Cardiac septum (tissue), 1 donor: ENCODE measurements at regions not wholly inside any gene's neighbourhood (a gene's known extent, or its start where the extent isn't known, plus 50 kb on each side); places are given as distances from the start of the nearest gene placed in this dataset.
"Not testable (repeated sequence)": the region's sequence is repeated elsewhere in the genome, so short reads cannot be mapped to it uniquely, and the experiment has no call there.

ENCODE experiments used
- DNase-seq: peaks from one replicate; pipeline ENCODE4 v3.0.0-alpha.2; 2020; ENCODE audit warnings: low spot score
- intact Hi-C: fragments of 100-400 bp; cut with DNase I; formaldehyde crosslinking; loops from one replicate; pipeline ENCODE4 v1.14.0; 2022
- donor health status: DM: no; HTN: no; CAD: no.

DNA sequence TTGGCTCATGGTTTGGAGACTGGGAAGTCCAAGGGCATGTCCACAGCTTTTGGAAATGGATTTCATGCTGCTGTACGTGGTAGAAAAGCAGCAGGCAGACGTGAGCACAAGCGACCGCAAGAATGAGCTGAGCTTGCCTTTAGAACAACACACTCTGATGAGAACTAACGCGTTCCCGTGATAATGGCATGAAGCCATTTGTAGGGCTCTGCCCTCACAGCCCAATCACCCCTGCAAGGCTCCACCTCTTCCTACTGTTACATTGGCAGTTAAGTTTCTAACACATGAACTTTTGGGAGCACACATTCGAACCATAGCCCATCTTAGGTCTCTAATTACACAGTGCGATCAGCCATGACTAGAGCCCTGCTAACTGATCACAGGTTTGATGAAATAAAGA lies 107.5 kb upstream of the TMEM170B start:
- DNase-seq, result no peak
- intact Hi-C loops, result loop anchor here (5.0 kb wide), 2 partner anchors 63 to 208 kb away; no protein-coding TSS in a partner anchor

DNA sequence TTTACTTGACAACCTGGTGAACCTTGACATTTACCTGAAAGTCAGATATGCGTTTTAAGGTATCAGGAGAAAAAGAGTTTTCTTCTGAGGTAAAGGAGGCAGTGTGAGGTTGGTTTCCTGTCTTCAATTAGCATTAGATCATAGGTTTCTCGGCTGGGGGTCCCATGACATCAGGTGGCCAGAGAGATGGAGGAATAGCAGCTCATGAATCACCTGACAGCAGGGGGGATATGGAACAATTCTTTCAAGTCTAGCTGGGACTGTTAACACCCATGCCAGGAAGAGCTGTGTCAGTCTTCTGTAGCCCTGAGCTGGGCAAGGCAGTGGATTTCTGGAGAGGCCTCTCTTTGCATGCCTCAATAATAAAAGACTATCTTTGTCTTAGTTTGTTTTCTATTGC lies 108.0 kb upstream of the TMEM170B start:
- DNase-seq, result no peak
- intact Hi-C loops, result loop anchor here (5.0 kb wide), 1 partner anchor 42 kb away; no protein-coding TSS in a partner anchor

DNA sequence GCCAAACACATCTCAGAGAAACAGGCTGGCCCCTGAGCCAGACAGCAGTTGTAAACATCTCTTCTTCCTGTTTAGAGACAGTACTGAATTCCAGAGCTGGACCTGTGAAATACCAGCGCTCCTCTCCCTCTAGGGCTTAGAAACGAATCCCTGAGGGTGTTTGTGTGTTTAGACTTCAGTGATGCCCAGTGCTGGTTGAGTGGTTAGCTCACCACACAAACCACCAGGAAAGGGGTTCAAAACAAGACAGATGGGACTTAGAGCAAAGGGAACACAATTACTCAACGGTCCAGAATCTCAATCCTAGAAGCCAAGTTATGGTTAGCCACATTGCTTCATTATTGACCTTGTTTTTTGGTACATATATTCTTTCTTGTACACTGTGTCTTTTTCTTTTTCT lies 108.7 kb upstream of the TMEM170B start:
- no peak for DNase-seq
- intact Hi-C loops, result loop anchor here (5.0 kb wide), 1 partner anchor 42 kb away; no protein-coding TSS in a partner anchor

DNA sequence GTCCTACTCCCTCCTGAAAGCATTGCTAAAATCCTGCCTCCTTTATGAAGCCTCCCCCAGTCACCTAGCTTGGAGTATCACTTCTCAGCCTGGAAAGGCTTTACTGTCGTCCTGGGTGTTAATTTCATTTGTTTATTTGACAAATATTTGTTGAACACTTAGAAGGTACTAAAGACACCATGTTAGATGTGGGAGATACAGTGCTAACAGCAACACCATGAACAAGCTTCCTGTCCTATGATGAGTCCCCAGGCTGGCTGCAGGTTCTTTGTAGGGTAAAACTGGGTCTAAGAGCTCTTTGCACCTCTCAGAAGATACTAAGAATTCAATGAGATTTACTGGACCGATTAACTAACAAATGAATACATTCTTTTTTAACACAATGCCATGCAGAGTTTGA lies 109.2 kb upstream of the TMEM170B start:
- intact Hi-C loops, result loop anchor here (5.0 kb wide), 1 partner anchor 41 kb away; no protein-coding TSS in a partner anchor
- no peak for DNase-seq

DNA sequence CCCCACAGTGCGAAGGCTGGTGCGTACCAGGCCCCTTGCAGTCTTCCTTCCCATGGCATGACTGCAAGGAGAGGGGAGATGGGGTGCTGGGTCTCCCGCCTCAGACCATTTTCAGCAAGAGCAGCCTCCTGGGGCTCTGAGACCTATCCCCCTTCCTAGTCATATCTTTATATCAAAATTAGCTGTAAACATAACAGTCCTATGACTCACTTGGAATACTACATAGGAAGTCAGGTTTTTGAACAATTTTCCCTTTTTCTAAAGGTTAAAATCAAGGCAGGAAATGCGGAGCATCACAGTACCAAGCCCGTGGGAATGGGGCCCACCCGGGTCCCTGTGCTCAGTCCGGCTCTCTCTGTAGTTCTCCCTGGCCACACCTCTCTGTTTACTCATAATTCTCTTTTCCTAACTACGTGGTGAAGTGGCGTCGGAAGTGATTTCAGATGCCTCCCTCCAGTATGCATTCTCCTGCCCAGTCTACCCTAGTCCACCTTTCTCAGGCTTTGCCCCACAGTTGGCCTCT lies 109.8 kb upstream of the TMEM170B start:
- DNase-seq, result no peak
- intact Hi-C loops, result loop anchor here (5.0 kb wide), 1 partner anchor 40 kb away; no protein-coding TSS in a partner anchor

DNA sequence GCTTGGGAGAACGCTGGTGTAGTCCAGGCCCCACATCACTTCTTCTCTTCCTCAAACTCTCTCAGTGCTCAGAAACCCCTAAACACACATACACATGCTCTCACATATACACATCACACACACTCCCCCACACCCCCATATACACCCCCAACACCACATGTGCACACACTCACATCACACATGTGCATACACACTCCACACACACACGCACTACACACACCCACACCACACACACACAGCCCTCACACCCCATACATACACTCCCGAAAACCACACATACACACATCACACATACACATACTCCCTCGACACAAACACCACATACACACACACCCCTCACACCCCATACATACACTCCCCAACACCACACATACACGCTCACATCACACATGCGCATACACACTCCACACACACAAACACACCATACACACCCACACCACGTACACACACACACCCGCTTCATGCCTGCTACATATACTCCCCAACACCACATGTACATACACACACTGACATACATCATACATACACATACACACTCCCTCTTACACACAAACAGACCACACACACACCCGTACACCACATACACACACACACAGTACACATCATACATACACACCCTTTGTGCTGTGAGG lies 110.3 kb upstream of the TMEM170B start:
- intact Hi-C loops, result loop anchor here (5.0 kb wide), 1 partner anchor 40 kb away; no protein-coding TSS in a partner anchor
- DNase-seq, result no peak

DNA sequence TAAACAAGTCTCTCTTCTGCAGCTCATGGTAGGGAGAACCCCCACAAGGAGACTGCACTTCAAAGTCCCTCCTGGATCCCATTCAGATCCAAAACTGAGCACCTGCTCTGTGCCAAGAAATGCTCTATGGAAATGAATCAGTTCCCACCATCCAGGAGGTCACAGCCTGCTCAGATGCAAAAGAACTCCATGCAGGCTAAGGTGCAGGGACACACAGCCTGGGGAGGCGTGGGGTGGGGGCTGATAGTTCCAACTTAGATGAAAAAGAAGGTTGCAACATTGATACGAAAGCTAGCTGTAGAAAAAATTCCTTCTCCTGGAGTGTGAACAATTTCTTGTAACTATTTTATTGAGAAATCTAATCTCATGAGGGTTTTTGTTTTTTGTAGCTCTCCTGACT lies 111.0 kb upstream of the TMEM170B start:
- no peak for DNase-seq
- intact Hi-C loops, result loop anchor here (5.0 kb wide), 1 partner anchor 39 kb away; no protein-coding TSS in a partner anchor

DNA sequence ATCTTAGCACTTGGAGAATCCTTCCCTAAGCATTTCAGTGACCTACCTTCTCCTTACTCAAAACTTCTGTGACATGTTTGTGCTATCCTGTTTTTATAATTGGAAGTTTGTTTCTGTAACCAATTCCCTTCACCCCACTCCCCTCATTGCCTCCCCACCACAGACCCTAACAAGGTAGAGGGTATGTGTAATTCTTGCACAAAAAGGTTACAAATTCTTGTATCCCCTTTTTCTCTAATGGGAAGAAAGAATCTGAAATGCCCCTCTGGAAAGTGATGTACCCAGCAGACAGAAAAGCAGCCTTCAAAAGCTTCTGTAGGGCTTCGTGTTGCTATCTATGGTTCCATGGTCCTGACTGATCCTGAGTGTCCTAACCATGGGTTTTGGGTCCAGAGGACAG lies 111.7 kb upstream of the TMEM170B start:
- DNase-seq, result no peak
- intact Hi-C loops, result loop anchor here (5.0 kb wide), 1 partner anchor 39 kb away; no protein-coding TSS in a partner anchor

DNA sequence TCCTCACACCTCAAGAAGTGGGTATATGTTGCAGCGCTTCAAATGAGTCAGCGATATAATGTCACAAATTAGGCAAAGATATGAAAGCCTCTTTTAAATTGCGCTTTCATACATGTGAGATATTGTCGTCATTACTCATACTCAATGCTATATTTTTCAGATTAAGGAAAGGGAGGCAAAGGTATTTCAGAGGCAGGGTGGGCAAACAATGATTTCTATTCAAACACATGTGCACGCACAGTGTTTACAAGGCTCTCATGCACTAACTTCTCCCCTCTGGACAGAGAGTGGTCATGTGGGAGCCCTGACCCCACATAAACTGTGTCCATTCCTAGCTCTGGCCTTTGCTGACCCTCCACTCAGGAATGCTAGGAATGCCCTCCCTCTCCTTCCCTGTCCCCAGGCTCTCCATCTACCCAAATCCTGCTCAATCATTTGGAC lies 112.1 kb upstream of the TMEM170B start:
- DNase-seq, result no peak
- intact Hi-C loops, result loop anchor here (5.0 kb wide), 1 partner anchor 38 kb away; no protein-coding TSS in a partner anchor

DNA sequence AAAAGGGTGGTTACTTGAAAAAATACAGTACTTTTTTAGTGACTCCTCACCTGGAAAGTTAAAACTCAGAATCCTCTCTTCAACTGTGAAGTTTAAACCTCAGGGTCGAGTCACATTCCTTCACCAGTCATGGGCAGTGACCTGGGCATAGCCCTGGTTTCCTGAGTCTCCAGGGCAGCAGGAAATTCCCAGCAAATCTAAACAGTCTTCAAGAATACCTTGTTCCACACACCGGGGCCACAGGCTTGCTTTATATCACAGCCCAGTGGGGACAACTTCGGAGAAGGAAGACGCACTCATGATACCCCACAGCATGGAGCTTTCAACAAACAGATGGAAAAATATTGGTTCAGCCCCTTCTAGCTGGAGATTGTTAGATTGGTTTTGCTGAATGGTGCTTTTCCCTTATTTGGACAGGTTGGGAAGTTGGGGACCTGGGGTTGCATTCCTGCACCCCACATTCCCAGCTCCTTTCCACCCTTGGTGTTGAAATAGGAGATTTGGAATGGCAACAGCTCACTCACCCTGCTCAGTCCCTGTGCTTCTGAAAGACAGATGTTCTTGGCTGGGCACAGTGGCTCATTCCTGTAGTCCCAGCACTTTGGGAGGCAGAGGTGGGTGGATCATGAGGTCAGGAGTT lies 113.0 kb upstream of the TMEM170B start:
- intact Hi-C loops, result loop anchor here (5.0 kb wide), 1 partner anchor 37 kb away; no protein-coding TSS in a partner anchor
- DNase-seq, result no peak

DNA sequence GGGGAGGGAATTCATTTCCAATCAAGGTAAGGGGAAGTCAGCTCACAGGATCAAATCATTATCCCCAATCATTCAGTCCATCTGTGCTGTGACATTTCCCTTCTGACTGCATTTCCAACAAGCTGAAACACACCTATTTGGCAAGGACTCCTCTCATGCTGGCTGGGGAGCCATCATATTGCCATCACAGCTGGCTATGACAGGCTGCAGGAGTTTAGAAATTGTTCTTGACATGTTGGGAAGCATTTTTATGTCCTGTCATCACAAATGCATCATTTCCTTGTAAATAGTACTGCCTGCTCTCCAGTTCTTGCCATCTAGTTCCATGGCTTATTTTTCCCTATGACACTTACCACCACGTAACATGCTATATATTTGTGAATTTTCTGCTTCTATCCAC lies 113.9 kb upstream of the TMEM170B start:
- intact Hi-C loops, result no loop called here
- DNase-seq, result no peak

DNA sequence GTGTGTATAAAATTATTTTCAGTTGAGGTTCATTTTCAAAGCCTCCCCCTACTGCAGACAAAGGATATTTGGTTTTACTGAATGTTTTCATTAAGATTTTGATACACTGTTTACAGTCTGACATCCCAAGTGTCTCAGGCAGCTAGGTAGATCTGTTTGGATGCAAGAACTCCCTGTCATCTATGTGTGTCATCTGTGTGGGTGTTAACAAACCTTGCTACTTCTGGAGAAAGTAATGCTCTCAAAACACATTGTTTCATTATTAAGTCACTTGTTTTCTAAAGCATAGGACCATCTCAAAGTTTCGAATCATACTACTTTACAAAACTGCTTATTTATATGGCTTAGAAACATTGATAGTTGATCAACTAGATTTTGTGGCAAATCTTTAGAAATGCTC lies 114.5 kb upstream of the TMEM170B start:
- intact Hi-C loops, result no loop called here
- DNase-seq, result no peak

DNA sequence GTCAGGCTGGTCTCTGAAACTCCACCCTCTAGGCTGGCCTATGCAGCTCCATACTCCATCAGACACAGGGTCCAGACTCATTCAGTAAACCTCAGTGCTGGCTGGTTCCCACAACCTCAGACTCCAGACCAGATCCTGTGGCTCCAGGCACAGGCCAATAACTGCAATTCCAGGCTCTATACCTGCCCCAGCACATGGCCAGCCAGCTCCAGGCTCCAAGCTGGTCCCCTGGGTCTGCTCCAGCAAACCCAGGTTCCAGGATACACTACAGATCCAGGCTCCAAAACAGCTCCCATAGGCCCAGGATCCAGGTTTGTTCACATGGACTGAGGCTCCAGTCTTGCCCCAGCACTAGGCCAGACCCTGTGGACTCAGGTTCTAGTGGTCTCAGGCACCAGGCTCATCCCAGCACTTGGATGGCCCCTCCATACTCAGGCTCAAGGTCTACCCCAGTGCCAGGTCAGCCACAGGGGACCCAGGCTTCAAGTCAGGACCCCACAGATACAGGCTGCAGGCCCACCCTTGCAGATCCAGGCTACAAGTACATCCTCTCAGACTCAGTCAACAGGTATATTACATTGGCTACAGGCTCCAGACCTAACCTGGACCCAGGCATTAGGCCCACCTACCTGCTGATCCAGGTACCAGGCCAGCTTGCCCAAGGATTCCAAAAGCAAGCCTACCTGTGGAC lies 117.6 kb upstream of the TMEM170B start:
- no peak for DNase-seq
- intact Hi-C loops, result no loop called here

DNA sequence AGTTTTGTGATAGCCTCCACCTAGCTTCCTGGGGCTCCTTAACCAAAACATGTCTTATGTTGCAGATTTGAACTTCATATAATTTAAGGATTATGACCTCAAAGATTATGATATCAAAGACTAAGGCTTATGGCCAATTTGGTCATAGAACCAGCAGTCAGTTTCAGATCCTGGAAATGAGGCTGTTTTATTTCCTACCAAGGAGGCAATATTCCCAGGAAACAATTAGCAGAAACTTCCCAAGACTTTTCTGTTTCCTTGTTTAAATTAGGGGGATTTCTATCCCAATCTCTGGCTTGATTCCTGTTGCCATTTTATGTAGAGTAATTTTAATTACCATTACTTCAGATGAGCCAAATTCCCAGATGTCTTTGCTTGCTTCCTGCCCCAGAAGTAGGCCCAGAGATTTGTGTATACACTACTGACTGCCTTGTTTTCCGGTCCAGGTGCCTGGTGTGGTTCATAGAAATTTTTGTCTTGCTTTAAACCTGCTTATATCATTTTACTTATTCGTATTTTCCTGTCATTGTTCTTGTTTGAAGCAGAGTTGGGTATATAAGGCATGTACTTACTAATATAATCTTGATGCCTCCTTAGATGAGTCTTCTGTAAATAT lies 119.2 kb upstream of the TMEM170B start:
- no peak for DNase-seq
- intact Hi-C loops, result no loop called here

DNA sequence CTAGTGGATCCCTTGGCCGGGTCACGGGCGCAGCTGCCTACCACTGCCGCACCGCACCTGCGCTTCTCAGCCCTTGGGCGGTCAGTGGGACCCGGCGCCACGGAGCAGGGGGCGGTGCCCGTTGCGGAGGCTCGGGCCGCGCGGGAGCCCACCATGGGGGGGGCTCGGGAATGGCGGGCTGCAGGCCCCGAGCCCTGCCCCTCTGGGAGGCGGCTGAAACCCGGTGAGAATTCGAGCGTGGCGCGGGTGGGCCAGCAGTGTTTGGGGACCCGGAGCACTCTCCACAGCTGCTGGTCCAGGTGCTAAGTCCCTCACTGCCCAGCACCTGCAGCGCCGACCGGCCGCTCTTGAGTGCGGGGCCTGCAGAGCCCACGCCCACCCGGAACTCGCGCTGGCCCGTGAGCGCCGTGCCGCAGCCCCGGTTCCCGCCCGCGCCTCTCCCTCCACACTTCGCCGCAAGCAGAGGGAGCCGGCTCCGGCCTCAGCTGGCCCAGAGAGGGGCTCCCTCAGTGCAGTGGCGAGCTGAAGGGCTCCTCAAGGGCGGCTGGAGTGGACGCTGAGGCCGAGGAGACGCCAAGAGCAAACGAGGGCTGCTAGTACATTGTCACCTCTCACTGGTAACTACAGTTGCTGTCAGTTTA lies 120.5 kb upstream of the TMEM170B start:
- intact Hi-C loops, result no loop called here
- no peak for DNase-seq

DNA sequence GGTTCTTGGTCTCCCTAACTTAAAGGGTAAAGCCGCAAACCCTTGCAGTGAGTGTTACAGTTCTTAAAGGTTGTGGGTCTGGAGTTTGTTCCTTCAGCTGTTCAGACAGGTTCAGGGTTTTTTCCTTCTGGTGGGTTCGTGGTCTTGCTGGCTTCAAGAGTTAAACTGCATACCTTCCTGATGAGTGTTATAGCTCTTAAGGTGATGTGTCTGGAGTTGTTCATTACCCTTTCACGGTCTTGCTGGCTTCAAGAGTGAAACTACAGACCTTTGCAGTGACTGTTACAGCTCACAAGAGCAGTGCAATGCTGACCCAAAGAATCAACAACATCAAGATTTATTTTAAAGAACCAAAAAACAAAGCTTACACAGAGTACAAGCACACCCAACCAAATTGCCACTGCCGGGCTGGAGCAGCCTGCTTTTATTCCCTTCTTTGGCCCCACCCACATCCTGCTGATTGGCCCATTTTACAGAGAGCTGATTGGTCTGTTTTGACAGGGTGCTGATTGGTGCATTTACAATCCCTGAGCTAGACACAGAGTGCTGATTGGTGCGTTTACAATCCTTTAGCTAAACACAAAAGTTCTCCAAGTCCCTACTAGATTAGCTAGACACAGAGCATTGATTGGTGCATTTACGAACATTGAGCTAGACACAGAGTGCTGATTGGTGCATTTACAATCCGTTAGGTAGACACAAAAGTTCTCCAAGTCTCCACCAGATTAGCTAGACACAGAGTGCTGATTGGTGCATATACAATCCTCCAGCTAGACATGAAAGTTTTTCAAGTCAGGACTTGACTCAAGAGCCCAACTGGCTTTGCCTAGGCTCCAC lies 121.2 kb upstream of the TMEM170B start:
- intact Hi-C loops, DNase-seq: not testable (repeated sequence)

DNA sequence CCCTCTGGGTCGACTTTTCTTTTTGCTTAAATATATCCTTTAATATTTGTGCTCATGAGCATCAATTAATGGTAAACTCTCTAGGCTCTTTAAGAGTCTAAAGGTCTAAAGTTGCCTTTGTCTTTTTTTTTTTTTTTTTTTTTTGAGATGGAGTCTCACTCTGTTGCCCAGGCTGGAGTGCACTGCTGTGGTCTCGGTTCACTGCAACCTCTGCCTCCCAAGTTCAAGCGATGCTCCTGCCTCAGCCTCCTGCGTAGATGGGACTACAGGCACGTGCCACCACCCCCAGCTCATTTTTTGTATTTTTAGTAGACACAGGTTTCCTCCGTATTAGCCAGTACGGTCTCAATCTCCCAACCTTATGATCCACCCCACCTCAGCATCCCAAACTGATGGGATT lies 122.0 kb upstream of the TMEM170B start:
- intact Hi-C loops, result no loop called here
- no peak for DNase-seq

DNA sequence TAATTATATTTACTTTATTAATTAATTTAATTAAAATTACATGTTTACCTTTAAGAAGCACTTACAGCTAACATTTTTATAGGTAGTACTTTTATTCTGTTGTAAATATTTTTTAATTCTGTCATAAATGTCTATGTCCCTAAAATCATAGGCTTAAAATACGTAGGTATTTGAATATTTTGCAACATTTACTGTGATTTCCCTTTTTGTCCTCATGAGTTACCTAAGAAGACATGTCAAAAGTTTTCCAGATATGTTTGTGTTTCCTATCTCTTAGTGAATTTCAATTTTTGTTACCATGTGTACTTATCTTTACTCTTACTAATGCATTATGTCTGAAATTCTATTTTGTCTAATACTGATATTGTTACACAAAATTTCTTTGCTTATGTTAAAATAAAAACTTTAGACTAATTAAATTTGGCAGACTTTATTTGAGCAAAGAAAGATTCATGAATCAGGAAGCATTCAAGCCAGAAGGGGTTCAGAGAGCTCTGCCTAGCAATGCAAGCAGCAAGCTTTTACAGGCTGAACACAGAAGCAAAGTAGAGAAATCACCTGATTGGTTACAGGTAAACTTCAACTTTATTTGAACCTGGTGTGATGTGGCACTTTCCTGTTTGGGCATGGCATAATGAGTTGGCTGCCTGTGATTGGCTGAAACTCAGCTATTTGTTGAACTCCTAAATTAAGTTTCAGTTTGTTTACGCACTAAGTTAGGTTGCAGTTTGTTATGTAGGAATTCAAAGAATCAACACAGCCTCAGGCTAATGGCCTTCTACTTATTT lies 123.2 kb upstream of the TMEM170B start:
- no peak for DNase-seq
- intact Hi-C loops, result no loop called here
